Suprapubic skin (tissue), 4 donors: ENCODE measurements at regions not wholly inside any gene's neighbourhood (a gene's known extent, or its start where the extent isn't known, plus 50 kb on each side); places are given as distances from the start of the nearest gene placed in this dataset.

Experiments used
- EP300 ChIP-seq: sonication (generic); formaldehyde crosslinking; IDR thresholded peaks from one replicate; pipeline ENCODE4 v1.6.1; 2017; ENCODE audit warnings: antibody characterized with exemption
- POLR2A ChIP-seq, 2 donors: fragments of 450-650 bp; IDR thresholded peaks; one replicate each; pipeline ENCODE4 v1.6.1; 2017; ENCODE audit warnings: antibody characterized with exemption in 2 of 2, mild to moderate bottlenecking in 2 of 2, moderate library complexity in 2 of 2
- POLR2AphosphoS5 ChIP-seq, 3 donors: sonication (generic); formaldehyde crosslinking; IDR thresholded peaks; one replicate each; pipeline ENCODE4 v1.6.1; 2017; ENCODE audit warnings: antibody characterized with exemption in 3 of 3
- TF ChIP-seq, protein P1 (sequence below), 2 donors: fragments of 200-600 bp in 1 of 2; fragments of 450-650 bp in 1 of 2; sonication (generic) in 1 of 2; IDR thresholded peaks; one replicate each; pipeline ENCODE4 v1.5.1; 2016 to 2019; ENCODE audit warnings: antibody characterized with exemption in 2 of 2, mild to moderate bottlenecking in 1 of 2, moderate library complexity in 1 of 2

DNA sequence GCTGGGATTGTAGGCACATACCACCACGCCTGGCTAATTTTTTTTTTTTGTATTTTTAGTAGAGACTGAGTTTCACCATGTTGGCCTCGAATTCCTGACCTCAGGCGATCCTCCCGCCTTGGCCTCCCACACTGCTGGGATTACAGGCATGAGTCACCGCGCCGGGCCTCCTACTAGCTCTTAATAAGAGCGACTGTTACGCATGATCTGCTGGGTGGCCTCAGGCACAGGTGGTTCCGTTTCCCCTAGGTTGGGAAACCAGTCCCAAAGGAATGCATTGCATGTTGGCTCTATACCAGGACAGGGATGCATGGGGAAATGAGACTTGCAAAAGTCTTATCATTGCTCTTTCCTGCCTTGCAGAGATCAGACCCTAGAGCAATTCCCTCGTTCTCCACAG lies 184.7 kb upstream of the PPP1R26 start:
- TF ChIP-seq, protein P1, sequence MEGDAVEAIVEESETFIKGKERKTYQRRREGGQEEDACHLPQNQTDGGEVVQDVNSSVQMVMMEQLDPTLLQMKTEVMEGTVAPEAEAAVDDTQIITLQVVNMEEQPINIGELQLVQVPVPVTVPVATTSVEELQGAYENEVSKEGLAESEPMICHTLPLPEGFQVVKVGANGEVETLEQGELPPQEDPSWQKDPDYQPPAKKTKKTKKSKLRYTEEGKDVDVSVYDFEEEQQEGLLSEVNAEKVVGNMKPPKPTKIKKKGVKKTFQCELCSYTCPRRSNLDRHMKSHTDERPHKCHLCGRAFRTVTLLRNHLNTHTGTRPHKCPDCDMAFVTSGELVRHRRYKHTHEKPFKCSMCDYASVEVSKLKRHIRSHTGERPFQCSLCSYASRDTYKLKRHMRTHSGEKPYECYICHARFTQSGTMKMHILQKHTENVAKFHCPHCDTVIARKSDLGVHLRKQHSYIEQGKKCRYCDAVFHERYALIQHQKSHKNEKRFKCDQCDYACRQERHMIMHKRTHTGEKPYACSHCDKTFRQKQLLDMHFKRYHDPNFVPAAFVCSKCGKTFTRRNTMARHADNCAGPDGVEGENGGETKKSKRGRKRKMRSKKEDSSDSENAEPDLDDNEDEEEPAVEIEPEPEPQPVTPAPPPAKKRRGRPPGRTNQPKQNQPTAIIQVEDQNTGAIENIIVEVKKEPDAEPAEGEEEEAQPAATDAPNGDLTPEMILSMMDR (IDR thresholded peaks at IDR 0.05) = no peak
- no peak for TF ChIP-seq POLR2AphosphoS5 (IDR thresholded peaks at IDR 0.05)
- TF ChIP-seq POLR2A (IDR thresholded peaks at IDR 0.05) = no peak
- TF ChIP-seq EP300 = no peak
